DMS79 treated with DMSO at 0.1 percent for 48 hours (cell line): ENCODE measurements at regions not wholly inside any gene's neighbourhood (a gene's known extent, or its start where the extent isn't known, plus 50 kb on each side); places are given as distances from the start of the nearest gene placed in this dataset.
A peak's percentile ranks its signal among the peaks of the same experiment; 100 is the strongest.
"Not testable (repeated sequence)": the region's sequence is repeated elsewhere in the genome, so short reads cannot be mapped to it uniquely, and the experiment has no call there.

Source experiments
- DNase-seq: peaks from one replicate; lab custom pipeline; 2025; lab: John Stamatoyannopoulos, UW

GRCh38 chr9:39674437-39675210 lies 319.2 kb downstream of the SPATA31A1 start:
- not testable (repeated sequence) for DNase-seq

GRCh38 chr9:39675211-39675553 lies 319.7 kb downstream of the SPATA31A1 start:
- DNase-seq, result not testable (repeated sequence)

GRCh38 chr9:39678534-39679263 lies 323.2 kb downstream of the SPATA31A1 start:
- not testable (repeated sequence) for DNase-seq

GRCh38 chr9:39680694-39681401 lies 325.4 kb downstream of the SPATA31A1 start:
- not testable (repeated sequence) for DNase-seq

- not testable (repeated sequence) for DNase-seq
Observed at GRCh38 chr9:39728862-39729261, 373.4 kb downstream of the SPATA31A1 start.

GRCh38 chr9:39744898-39745297 lies 389.4 kb downstream of the SPATA31A1 start:
- DNase-seq, result not testable (repeated sequence)

GRCh38 chr9:39775570-39775969 lies 420.1 kb downstream of the SPATA31A1 start:
- not testable (repeated sequence) for DNase-seq

GRCh38 chr9:39791356-39791755 lies 435.9 kb downstream of the SPATA31A1 start:
- not testable (repeated sequence) for DNase-seq

GRCh38 chr9:39797935-39798334 lies 442.5 kb downstream of the SPATA31A1 start:
- DNase-seq, result not testable (repeated sequence)

GRCh38 chr9:39799252-39799651 lies 443.8 kb downstream of the SPATA31A1 start:
- DNase-seq, result not testable (repeated sequence)

GRCh38 chr9:39802561-39802960 lies 447.1 kb downstream of the SPATA31A1 start:
- not testable (repeated sequence) for DNase-seq

- DNase-seq, result peak; percentile 30
Observed at GRCh38 chr9:39809401-39810226, 454.1 kb downstream of the SPATA31A1 start.

- DNase-seq, result not testable (repeated sequence)
Observed at GRCh38 chr9:39810401-39810800, 454.9 kb downstream of the SPATA31A1 start.

GRCh38 chr9:39811615-39812014 lies 456.1 kb downstream of the SPATA31A1 start:
- not testable (repeated sequence) for DNase-seq

GRCh38 chr9:39828457-39828856 lies 473.0 kb downstream of the SPATA31A1 start:
- not testable (repeated sequence) for DNase-seq
